Activated CD4-positive, alpha-beta T cell treated with anti-CD3 and anti-CD28 coated beads, Interleukin-2, amount 50 U/mL, for 48 hours (primary cell): ENCODE measurements at regions not wholly inside any gene's neighbourhood (a gene's known extent, or its start where the extent isn't known, plus 50 kb on each side); places are given as distances from the start of the nearest gene placed in this dataset.

ENCODE experiments used
- DNase-seq, 2 experiments: peaks; one replicate each; pipeline ENCODE4 v3.0.0-alpha.2; 2020

GRCh38 chr20:48571949-48572847 is 255.6 kb downstream of the PREX1 start:
- DNase-seq, result no peak

GRCh38 chr20:48569679-48570078 is 258.1 kb downstream of the PREX1 start:
- no peak for DNase-seq

GRCh38 chr20:48568520-48568919 is 259.3 kb downstream of the PREX1 start:
- no peak for DNase-seq

GRCh38 chr20:48567145-48567544 is 260.7 kb downstream of the PREX1 start:
- DNase-seq, result no peak

- DNase-seq, result no peak
Measured at GRCh38 chr20:48564982-48565539, 262.7 kb downstream of the PREX1 start.

GRCh38 chr20:48563191-48563870 is 264.5 kb downstream of the PREX1 start:
- no peak for DNase-seq

GRCh38 chr20:48562586-48563116 is 265.1 kb downstream of the PREX1 start:
- DNase-seq, result no peak

- DNase-seq, result no peak
Measured at GRCh38 chr20:48558906-48559305, 268.9 kb downstream of the PREX1 start.

- no peak for DNase-seq
Measured at GRCh38 chr20:48557380-48557779, 270.4 kb downstream of the PREX1 start.

GRCh38 chr20:48556956-48557355 is 270.8 kb downstream of the PREX1 start:
- DNase-seq, result no peak

- no peak for DNase-seq
Measured at GRCh38 chr20:48552550-48552949, 275.2 kb downstream of the PREX1 start.

GRCh38 chr20:48550814-48551213 is 277.0 kb downstream of the PREX1 start:
- no peak for DNase-seq

- DNase-seq, result no peak
Measured at GRCh38 chr20:48547664-48548063, 280.1 kb downstream of the PREX1 start.

GRCh38 chr20:48544402-48545339 is 283.1 kb downstream of the PREX1 start:
- DNase-seq, result no peak

- no peak for DNase-seq
Measured at GRCh38 chr20:48541581-48542071, 286.2 kb downstream of the PREX1 start.

- DNase-seq, result no peak
Measured at GRCh38 chr20:48538856-48539255, 288.9 kb downstream of the PREX1 start.

GRCh38 chr20:48538058-48538825 is 289.6 kb downstream of the PREX1 start:
- DNase-seq, result no peak

- DNase-seq, result no peak
Measured at GRCh38 chr20:48536206-48536605, 291.6 kb downstream of the PREX1 start.

GRCh38 chr20:48535556-48535955 is 292.2 kb downstream of the PREX1 start:
- no peak for DNase-seq

- DNase-seq, result no peak
Measured at GRCh38 chr20:48532028-48532427, 295.8 kb downstream of the PREX1 start.

GRCh38 chr20:48531505-48531904 is 296.3 kb downstream of the PREX1 start:
- no peak for DNase-seq
